Caco-2 (cell line): ENCODE measurements at regions not wholly inside any gene's neighbourhood (a gene's known extent, or its start where the extent isn't known, plus 50 kb on each side); places are given as distances from the start of the nearest gene placed in this dataset.

Experiments used
- BruUV-seq: library from RNA; stranded (reverse); fragments of 400-500 nt; replicated peaks from 2 replicates; lab custom pipeline; 2021; lab: Mats Ljungman, UMichigan
- CTCF ChIA-PET: fragments of 300-600 bp; sonication (Branson Sonifier 250); formaldehyde crosslinking; loops from one replicate; lab custom pipeline; 2022; ENCODE audit warnings: antibody characterized with exemption; lab: Charles Lee
- POLR2A ChIA-PET: fragments of 300-600 bp; sonication (Branson Sonifier 250); formaldehyde crosslinking; loops from one replicate; lab custom pipeline; 2022; ENCODE audit warnings: antibody characterized with exemption; lab: Charles Lee
- DNase-seq, 2 experiments: peaks; one replicate each; pipeline versions ENCODE4 v3.0.0 to v3.0.0-alpha.2; 2020 to 2022
- H3K27me3 ChIP-seq: replicated peaks from 2 replicates; pipeline ENCODE4 v1.6.0; 2011; ENCODE audit warnings: low read length; ENCODE audit not compliant: control insufficient read depth, insufficient read depth
- H3K36me3 ChIP-seq: 2 replicates; pipeline ENCODE4 v1.5.1; 2011; ENCODE audit warnings: low read length; ENCODE audit not compliant: control insufficient read depth, insufficient read depth
- H3K4me1 ChIP-seq: fragments of 250-450 bp; sonication (Bioruptor Pico); 2 replicates; pipeline ENCODE4 v1.5.1; 2020; ENCODE audit warnings: mild to moderate bottlenecking
- H3K4me3 ChIP-seq: 2 replicates; pipeline ENCODE4 v1.5.1; 2011; ENCODE audit warnings: low read depth, mild to moderate bottlenecking, control low read depth, low read length
- H3K9me3 ChIP-seq: fragments of 250-450 bp; sonication (Bioruptor Pico); 2 replicates; pipeline ENCODE4 v1.5.1; 2020; ENCODE audit warnings: mild to moderate bottlenecking, moderate library complexity
- H3K27ac Mint-ChIP-seq: one replicate; pipeline ENCODE4 v1.8.0; 2022; ENCODE audit warnings: mixed read lengths; ENCODE audit not compliant: unreplicated experiment
- H3K27me3 Mint-ChIP-seq: one replicate; pipeline ENCODE4 v1.8.0; 2022; ENCODE audit warnings: mixed read lengths; ENCODE audit not compliant: insufficient read depth, unreplicated experiment
- H3K36me3 Mint-ChIP-seq: one replicate; pipeline ENCODE4 v1.8.0; 2022; ENCODE audit warnings: mild to moderate bottlenecking, mixed read lengths; ENCODE audit not compliant: insufficient read depth, unreplicated experiment
- H3K4me1 Mint-ChIP-seq: one replicate; pipeline ENCODE4 v1.8.0; 2022; ENCODE audit warnings: low read depth, mixed read lengths; ENCODE audit not compliant: unreplicated experiment
- H3K4me3 Mint-ChIP-seq: one replicate; pipeline ENCODE4 v1.8.0; 2022; ENCODE audit warnings: mild to moderate bottlenecking, moderate library complexity, mixed read lengths; ENCODE audit not compliant: unreplicated experiment
- H3K9me3 Mint-ChIP-seq: one replicate; pipeline ENCODE4 v1.8.0; 2022; ENCODE audit warnings: mixed read lengths; ENCODE audit not compliant: unreplicated experiment
- CTCF ChIP-seq, 2 experiments: fragments of 200-600 bp in 1 of 2; IDR thresholded peaks; 1 replicate in 1 of 2; 2 replicates in 1 of 2; pipeline versions ENCODE4 v1.5.1 to v1.8.0; 2011 to 2022; ENCODE audit warnings: antibody characterized with exemption in 1 of 2, control low read depth in 1 of 2, inconsistent platforms in 1 of 2, low read depth in 1 of 2, low read length in 1 of 2, mild to moderate bottlenecking in 1 of 2, moderate library complexity in 1 of 2; ENCODE audit not compliant: insufficient read depth in 1 of 2, severe bottlenecking in 1 of 2, unreplicated experiment in 1 of 2
- intact Hi-C: fragments of 100-400 bp; cut with micrococcal nuclease; formaldehyde crosslinking; loops from one replicate; pipeline ENCODE4 v1.10.0; 2022; ENCODE audit not compliant: unreplicated experiment

- Histone ChIP-seq H3K9me3 (no peaks in the 10 kb centered on the region), H3K36me3 (no peaks in the 10 kb centered on the region), H3K4me3 (no peak overlapping the region), H3K4me1 (no peaks in the 10 kb centered on the region), H3K27me3 (no peaks in the 10 kb centered on the region)
- no peak for TF ChIP-seq CTCF (IDR thresholded peaks at IDR 0.05; ENCODE audit: insufficient read depth in 1 of 2, low read depth in 1 of 2, low read length in 1 of 2, severe bottlenecking in 1 of 2, unreplicated experiment in 1 of 2)
- intact Hi-C loops = no loop called here
- CTCF ChIA-PET = no interaction called here
- no peak for DNase-seq
- no peaks in the 10 kb centered on the region for H3K9me3 Mint-ChIP-seq
- H3K27me3 Mint-ChIP-seq = peaks cover 6% of the 10 kb centered on the region
- H3K27ac Mint-ChIP-seq = no peak overlapping the region
- no peak overlapping the region for H3K4me3 Mint-ChIP-seq
- no peaks in the 10 kb centered on the region for H3K4me1 Mint-ChIP-seq
- no peaks in the 10 kb centered on the region for H3K36me3 Mint-ChIP-seq
- POLR2A ChIA-PET = no interaction called here
- no TSS peak for BruUV-seq
Measured at GRCh38 chr10:111833251-111833650, 350.3 kb downstream of the GPAM start.

GRCh38 chr10:111835574-111835973, 348.0 kb downstream of the GPAM start:
- no peak overlapping the region for H3K27ac Mint-ChIP-seq
- H3K36me3 ChIP-seq = no peaks in the 10 kb centered on the region
- no peaks in the 10 kb centered on the region for H3K4me1 Mint-ChIP-seq
- no TSS peak for BruUV-seq
- no peaks in the 10 kb centered on the region for H3K9me3 ChIP-seq
- H3K9me3 Mint-ChIP-seq = no peaks in the 10 kb centered on the region
- POLR2A ChIA-PET = no interaction called here
- no peaks in the 10 kb centered on the region for H3K36me3 Mint-ChIP-seq
- CTCF ChIA-PET = no interaction called here
- no peaks in the 10 kb centered on the region for H3K4me1 ChIP-seq
- no peak for DNase-seq
- intact Hi-C loops = no loop called here
- no peak overlapping the region for H3K4me3 ChIP-seq
- H3K4me3 Mint-ChIP-seq = no peak overlapping the region
- no peaks in the 10 kb centered on the region for H3K27me3 ChIP-seq
- no peak for TF ChIP-seq CTCF (IDR thresholded peaks at IDR 0.05; ENCODE audit: insufficient read depth in 1 of 2, low read depth in 1 of 2, low read length in 1 of 2, severe bottlenecking in 1 of 2, unreplicated experiment in 1 of 2)
- peaks cover 8% of the 10 kb centered on the region for H3K27me3 Mint-ChIP-seq

DNA sequence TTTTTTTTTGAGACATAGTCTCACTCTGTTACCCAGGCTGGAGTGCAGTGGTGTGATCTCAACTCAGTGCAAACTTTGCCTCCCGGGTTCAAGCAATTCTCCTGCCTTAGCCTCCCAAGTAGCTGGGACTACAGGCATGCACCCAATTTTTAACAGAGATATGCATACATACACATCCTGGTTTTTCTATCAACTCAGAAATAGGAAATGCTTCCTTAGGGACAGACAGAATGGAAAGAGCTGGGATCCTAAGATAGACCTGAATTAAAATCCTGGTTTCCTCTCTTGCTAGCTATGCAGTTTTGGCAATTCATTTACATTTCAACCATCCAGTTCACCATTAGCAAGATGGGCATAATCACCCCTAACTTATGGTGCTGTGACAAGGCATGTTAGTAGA, 347.5 kb downstream of the GPAM start:
- Mint-ChIP-seq H3K27ac (no peak overlapping the region), H3K36me3 (no peaks in the 10 kb centered on the region), H3K4me1 (no peaks in the 10 kb centered on the region), H3K27me3 (peaks cover 8% of the 10 kb centered on the region), H3K9me3 (no peaks in the 10 kb centered on the region), H3K4me3 (no peak overlapping the region)
- DNase-seq = no peak
- no peaks in the 10 kb centered on the region for H3K27me3 ChIP-seq
- H3K9me3 ChIP-seq = no peaks in the 10 kb centered on the region
- no peak overlapping the region for H3K4me3 ChIP-seq
- no peak for TF ChIP-seq CTCF (IDR thresholded peaks at IDR 0.05; ENCODE audit: insufficient read depth in 1 of 2, low read depth in 1 of 2, low read length in 1 of 2, severe bottlenecking in 1 of 2, unreplicated experiment in 1 of 2)
- ChIA-PET CTCF (no interaction called here), POLR2A (no interaction called here)
- no peaks in the 10 kb centered on the region for H3K4me1 ChIP-seq
- no peaks in the 10 kb centered on the region for H3K36me3 ChIP-seq
- BruUV-seq = no TSS peak
- intact Hi-C loops = no loop called here
